PC-9 (cell line): ENCODE measurements at regions not wholly inside any gene's neighbourhood (a gene's known extent, or its start where the extent isn't known, plus 50 kb on each side); places are given as distances from the start of the nearest gene placed in this dataset.

Source experiments
- EZH2 ChIP-seq: fragments of 200-600 bp; sonication (generic); IDR thresholded peaks from 2 replicates; pipeline ENCODE4 v1.8.0; 2017; ENCODE audit warnings: antibody characterized with exemption, low read depth
- TF ChIP-seq, protein P1 (sequence below): fragments of 200-600 bp; sonication (generic); conservative IDR thresholded peaks from 2 replicates; pipeline ENCODE4 v1.6.1; 2017; ENCODE audit warnings: mixed run types, antibody characterized with exemption, mild to moderate bottlenecking, moderate library complexity

DNA sequence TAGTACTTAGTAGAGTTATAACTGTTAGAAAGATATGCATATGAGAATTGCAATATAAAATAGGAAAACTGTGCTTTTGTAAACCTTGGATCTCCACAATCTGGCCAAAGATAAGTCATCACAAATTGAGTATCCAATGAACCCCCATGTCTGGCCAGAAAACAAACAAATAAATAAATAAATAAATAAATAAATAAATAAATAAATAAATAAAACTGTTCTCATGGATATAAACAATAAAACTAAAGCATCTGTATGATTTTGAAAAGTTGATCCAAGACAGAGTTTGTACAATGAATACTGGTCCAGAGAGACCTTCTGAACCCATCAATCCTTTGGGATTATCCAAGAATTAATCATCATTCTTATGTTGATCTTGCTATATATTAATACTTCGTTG lies 367.6 kb upstream of the CDH9 start:
- TF ChIP-seq EZH2: no peak
- TF ChIP-seq, protein P1, sequence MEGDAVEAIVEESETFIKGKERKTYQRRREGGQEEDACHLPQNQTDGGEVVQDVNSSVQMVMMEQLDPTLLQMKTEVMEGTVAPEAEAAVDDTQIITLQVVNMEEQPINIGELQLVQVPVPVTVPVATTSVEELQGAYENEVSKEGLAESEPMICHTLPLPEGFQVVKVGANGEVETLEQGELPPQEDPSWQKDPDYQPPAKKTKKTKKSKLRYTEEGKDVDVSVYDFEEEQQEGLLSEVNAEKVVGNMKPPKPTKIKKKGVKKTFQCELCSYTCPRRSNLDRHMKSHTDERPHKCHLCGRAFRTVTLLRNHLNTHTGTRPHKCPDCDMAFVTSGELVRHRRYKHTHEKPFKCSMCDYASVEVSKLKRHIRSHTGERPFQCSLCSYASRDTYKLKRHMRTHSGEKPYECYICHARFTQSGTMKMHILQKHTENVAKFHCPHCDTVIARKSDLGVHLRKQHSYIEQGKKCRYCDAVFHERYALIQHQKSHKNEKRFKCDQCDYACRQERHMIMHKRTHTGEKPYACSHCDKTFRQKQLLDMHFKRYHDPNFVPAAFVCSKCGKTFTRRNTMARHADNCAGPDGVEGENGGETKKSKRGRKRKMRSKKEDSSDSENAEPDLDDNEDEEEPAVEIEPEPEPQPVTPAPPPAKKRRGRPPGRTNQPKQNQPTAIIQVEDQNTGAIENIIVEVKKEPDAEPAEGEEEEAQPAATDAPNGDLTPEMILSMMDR: no peak
